ENCODE measurements at regions not wholly inside any gene's neighbourhood (a gene's known extent, or its start where the extent isn't known, plus 50 kb on each side); places are given as distances from the start of the nearest gene placed in this dataset.

GRCh38 chr3:72256716-72257115 is 471.8 kb upstream of the PROK2 start:
- no peak overlapping the region for H3K27ac ChIP-seq
- TF ChIP-seq CTCF (IDR thresholded peaks at IDR 0.05) (no peak), ZFX (IDR thresholded peaks at IDR 0.05; ENCODE audit: borderline replicate concordance) (no peak)

- no peak for TF ChIP-seq CTCF (IDR thresholded peaks at IDR 0.05)
- TF ChIP-seq ZFX (IDR thresholded peaks at IDR 0.05; ENCODE audit: borderline replicate concordance), result no peak
- no peak overlapping the region for H3K27ac ChIP-seq
Measured at GRCh38 chr3:72255791-72256559, 471.0 kb upstream of the PROK2 start.

DNA sequence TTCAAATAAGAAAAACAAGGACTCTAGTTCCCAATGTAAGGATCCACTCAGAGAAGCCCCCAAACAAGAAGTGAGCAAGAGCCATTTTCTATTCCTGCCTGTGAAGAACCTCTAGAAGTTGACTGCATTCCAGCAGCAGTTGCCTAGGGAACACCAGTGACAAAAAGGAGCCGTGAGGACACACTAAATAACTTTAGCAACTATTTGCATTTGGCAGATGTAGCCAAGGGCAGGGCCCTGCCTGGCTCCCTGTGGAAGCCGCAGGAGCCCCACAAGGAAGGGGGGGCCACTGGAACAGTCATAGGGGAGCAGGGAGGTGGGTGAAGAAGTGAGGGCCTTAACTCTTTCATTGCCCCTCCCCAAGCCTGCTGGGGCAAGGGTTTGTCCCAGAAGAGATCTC is 470.2 kb upstream of the PROK2 start:
- TF ChIP-seq CTCF (IDR thresholded peaks at IDR 0.05) (no peak), ZFX (IDR thresholded peaks at IDR 0.05; ENCODE audit: borderline replicate concordance) (no peak)
- H3K27ac ChIP-seq, result no peak overlapping the region

GRCh38 chr3:72254483-72254882 is 469.5 kb upstream of the PROK2 start:
- TF ChIP-seq ZFX (IDR thresholded peaks at IDR 0.05; ENCODE audit: borderline replicate concordance), result no peak
- no peak for TF ChIP-seq CTCF (IDR thresholded peaks at IDR 0.05)
- H3K27ac ChIP-seq, result no peak overlapping the region

DNA sequence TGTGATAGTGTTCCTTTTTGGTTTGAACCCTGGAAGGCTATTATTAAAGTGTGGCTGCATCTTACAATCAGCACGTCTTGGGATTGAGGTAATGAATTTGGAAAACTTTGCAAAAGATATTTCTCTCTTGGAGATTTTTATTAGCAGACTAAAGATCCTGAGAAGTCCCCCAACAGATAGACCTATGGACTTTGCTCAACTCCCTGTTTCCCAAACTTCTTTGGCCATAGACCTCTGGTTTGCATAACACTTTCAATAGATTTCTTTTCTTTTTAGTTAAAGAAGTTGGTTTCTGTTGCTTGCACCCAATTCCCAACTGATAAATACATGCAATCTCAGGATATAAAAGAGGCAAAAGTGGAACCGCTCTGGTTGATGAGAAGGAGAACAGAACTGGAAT is 465.8 kb upstream of the PROK2 start:
- TF ChIP-seq ZFX (IDR thresholded peaks at IDR 0.05; ENCODE audit: borderline replicate concordance) (no peak), CTCF (IDR thresholded peaks at IDR 0.05) (no peak)
- no peak overlapping the region for H3K27ac ChIP-seq

DNA sequence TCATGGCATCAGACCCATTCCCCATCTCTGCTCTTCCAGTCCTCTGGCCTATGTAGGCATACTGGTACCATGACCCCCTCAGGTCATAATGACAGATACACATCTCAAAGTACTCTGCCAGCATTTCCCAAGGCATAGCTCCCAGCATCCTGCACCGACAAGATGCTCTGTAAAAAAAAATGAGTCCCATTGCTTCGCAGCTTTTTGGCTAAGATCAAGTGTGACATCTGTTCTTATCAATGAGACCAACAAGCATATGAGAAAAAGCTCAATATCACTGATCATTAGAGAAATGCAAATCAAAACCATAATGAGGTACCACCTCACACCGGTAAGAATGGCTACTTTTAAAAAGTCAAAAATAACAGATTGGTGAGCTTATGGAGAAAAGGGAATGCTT is 463.9 kb upstream of the PROK2 start:
- H3K27ac ChIP-seq, result no peak overlapping the region
- no peak for TF ChIP-seq ZFX (IDR thresholded peaks at IDR 0.05; ENCODE audit: borderline replicate concordance)

DNA sequence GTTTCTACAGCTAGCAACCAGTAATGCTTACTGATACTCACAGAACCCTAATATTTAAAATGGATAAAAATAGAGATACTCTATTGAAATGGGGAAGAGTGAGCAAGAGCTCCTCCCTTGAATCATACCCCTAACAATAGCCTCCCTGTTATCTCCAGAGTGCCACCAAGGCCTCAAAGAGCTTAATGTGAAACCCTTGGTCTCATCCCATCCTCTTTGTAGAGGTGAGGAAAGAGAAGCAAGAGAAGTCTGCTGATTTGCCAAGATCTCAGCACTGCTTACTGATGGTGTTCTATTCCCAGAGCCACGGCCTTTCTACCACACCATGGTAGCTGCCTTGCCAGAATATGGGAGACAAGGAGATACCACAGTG is 463.4 kb upstream of the PROK2 start:
- TF ChIP-seq ZFX (IDR thresholded peaks at IDR 0.05; ENCODE audit: borderline replicate concordance) (no peak), CTCF (IDR thresholded peaks at IDR 0.05) (no peak)
- H3K27ac ChIP-seq, result no peak overlapping the region
